Uterus (tissue), 3 donors: ENCODE measurements at regions not wholly inside any gene's neighbourhood (a gene's known extent, or its start where the extent isn't known, plus 50 kb on each side); places are given as distances from the start of the nearest gene placed in this dataset.

Source experiments
- DNase-seq, 2 donors: peaks; one replicate each; pipeline ENCODE4 v3.0.0-alpha.2; 2019 to 2020
- H3K27ac ChIP-seq, 2 donors: fragments of 200-600 bp; sonication (generic); 1 replicate in 1 of 2; 2 replicates in 1 of 2; pipeline ENCODE4 v1.5.1; 2016 to 2018
- H3K27me3 ChIP-seq, 2 donors: fragments of 200-600 bp; sonication (generic); one replicate each; pipeline ENCODE4 v1.5.1; 2018 to 2019; ENCODE audit warnings: control low read depth in 1 of 2
- H3K36me3 ChIP-seq, 2 donors: fragments of 200-600 bp; sonication (generic); one replicate each; pipeline ENCODE4 v1.5.1; 2019; ENCODE audit warnings: control low read depth in 1 of 2
- H3K4me1 ChIP-seq, 2 donors: fragments of 200-600 bp; sonication (generic); one replicate each; pipeline ENCODE4 v1.5.1; 2018 to 2019; ENCODE audit warnings: control low read depth in 1 of 2
- H3K4me3 ChIP-seq, 2 donors: fragments of 200-600 bp; sonication (generic); 1 replicate in 1 of 2; 2 replicates in 1 of 2; pipeline ENCODE4 v1.5.1; 2018 to 2019; ENCODE audit warnings: mild to moderate bottlenecking in 1 of 2
- H3K9me3 ChIP-seq, 2 donors: fragments of 200-600 bp; sonication (generic); one replicate each; pipeline ENCODE4 v1.5.1; 2019; ENCODE audit warnings: control low read depth in 1 of 2
- CTCF ChIP-seq, 4 experiments: fragments of 200-600 bp in 2 of 4; fragments of 450-650 bp in 2 of 4; sonication (generic) in 2 of 4; IDR thresholded peaks; one replicate each; pipeline ENCODE4 v1.5.1; 2016 to 2019; ENCODE audit warnings: antibody characterized with exemption in 4 of 4, mild to moderate bottlenecking in 2 of 4, moderate library complexity in 1 of 4
- POLR2A ChIP-seq, 2 donors: fragments of 450-650 bp; IDR thresholded peaks; one replicate each; pipeline ENCODE4 v1.6.1; 2016; ENCODE audit warnings: antibody characterized with exemption in 2 of 2, mild to moderate bottlenecking in 1 of 2, moderate library complexity in 1 of 2
- intact Hi-C: fragments of 100-400 bp; cut with DNase I; formaldehyde crosslinking; loops from one replicate; pipeline ENCODE4 v1.15.1; 2023; ENCODE audit warnings: low total_unique reads
- donor health status: DM: yes; HTN: yes; CAD: no.

- TF ChIP-seq CTCF (IDR thresholded peaks at IDR 0.05) = no peak
- TF ChIP-seq POLR2A (IDR thresholded peaks at IDR 0.05) = no peak
- Histone ChIP-seq H3K36me3 (no peaks in the 10 kb centered on the region), H3K27ac (no peak overlapping the region), H3K9me3 (no peaks in the 10 kb centered on the region), H3K4me1 (no peaks in the 10 kb centered on the region), H3K27me3 (no peaks in the 10 kb centered on the region), H3K4me3 (no peak overlapping the region)
- intact Hi-C loops = no loop called here
- no peak for DNase-seq
Measured at GRCh38 chr2:239833269-239834109, 191.7 kb downstream of the NDUFA10 start.

DNA sequence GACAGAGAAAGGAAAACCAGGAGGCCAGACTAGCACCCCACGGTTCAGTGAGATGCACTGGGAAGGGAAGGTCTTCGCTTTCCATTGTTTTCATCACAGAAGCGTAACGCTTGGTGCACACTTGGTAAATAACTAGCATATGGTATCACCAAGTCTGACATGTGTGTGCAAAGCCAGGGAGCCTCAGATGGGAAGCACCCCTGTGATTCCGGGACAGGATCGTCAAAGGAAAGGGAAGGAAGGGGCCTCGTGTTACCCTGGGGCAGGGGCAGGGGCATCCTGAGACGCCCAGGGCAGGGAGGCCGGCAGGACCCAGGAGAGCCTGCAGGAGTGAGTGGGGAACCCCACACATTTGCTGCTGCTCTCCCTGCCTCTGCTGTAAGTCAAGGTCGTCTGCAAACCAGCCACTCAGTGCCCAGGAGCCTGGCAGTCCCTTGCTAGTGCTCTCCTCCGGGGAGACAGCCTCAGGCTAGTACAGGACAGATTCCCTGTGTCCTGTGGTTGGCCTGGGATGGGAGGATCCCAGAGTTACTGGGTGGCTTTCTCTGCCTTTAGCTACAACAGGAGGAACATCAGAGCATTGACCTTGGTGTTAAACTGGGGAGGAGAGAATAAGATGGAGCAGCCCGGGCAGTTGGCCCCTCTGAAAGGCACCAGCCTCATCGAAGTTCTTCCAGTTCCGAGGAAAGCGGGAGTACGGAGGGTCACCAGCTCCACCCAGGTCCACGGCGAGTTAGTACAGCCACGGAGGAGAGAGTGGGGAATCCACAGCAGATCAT, 192.5 kb downstream of the NDUFA10 start:
- DNase-seq = no peak
- intact Hi-C loops = no loop called here
- Histone ChIP-seq H3K4me3 (no peak overlapping the region), H3K27me3 (no peaks in the 10 kb centered on the region), H3K27ac (no peak overlapping the region), H3K36me3 (no peaks in the 10 kb centered on the region), H3K4me1 (no peaks in the 10 kb centered on the region), H3K9me3 (no peaks in the 10 kb centered on the region)
- TF ChIP-seq CTCF (IDR thresholded peaks at IDR 0.05) = no peak
- no peak for TF ChIP-seq POLR2A (IDR thresholded peaks at IDR 0.05)

GRCh38 chr2:239831861-239832489, 193.2 kb downstream of the NDUFA10 start:
- no peaks in the 10 kb centered on the region for H3K27me3 ChIP-seq
- no peak overlapping the region for H3K4me3 ChIP-seq
- TF ChIP-seq CTCF (IDR thresholded peaks at IDR 0.05) (no peak), POLR2A (IDR thresholded peaks at IDR 0.05) (no peak)
- H3K27ac ChIP-seq = no peak overlapping the region
- DNase-seq = peak in 1 of 2 donors; percentile 4
- H3K36me3 ChIP-seq = no peaks in the 10 kb centered on the region
- H3K4me1 ChIP-seq = no peaks in the 10 kb centered on the region
- no peaks in the 10 kb centered on the region for H3K9me3 ChIP-seq
- intact Hi-C loops = no loop called here

DNA sequence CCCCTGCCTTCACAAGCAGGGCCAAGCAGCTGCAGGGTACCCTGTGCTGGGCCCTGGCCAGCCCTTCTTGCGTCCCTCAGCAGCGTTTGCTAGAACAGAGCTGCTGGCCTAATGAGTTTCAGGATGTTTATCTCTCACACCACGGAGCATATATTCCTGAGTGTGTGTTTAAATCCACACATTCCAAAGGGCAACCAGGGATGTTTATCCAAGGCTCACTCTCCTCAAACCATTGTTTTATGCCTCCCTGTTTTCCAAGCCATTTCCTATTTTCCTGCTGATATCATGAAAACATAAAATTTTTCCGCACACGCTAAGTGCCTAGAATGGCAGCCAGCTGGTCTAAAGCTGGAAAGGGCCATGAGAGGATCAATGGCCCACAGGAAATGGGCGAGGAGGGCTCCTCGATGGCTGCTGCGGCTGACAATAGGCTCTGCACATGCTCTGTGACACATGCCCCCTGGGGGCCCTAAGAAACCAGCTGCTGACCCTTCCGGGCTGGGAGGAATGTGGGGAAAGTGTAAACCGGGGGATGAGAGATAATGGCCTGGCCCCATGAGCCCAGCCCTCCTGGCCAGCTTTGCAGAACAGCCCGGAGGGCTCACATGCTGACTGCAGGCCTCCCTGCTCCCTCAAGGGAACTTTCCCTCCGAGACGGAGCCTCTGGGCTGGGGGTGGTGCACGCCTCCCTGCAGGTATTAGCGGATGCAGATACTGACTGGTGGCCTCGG, 194.0 kb downstream of the NDUFA10 start:
- no peak overlapping the region for H3K27ac ChIP-seq
- H3K4me1 ChIP-seq = no peaks in the 10 kb centered on the region
- H3K9me3 ChIP-seq = no peaks in the 10 kb centered on the region
- H3K27me3 ChIP-seq = no peaks in the 10 kb centered on the region
- H3K36me3 ChIP-seq = no peaks in the 10 kb centered on the region
- intact Hi-C loops = no loop called here
- H3K4me3 ChIP-seq = no peak overlapping the region
- DNase-seq = peak in 1 of 2 donors; percentile 11
- TF ChIP-seq POLR2A (IDR thresholded peaks at IDR 0.05) (no peak), CTCF (IDR thresholded peaks at IDR 0.05) (no peak)
